KMS-11 (cell line): ENCODE measurements at regions not wholly inside any gene's neighbourhood (a gene's known extent, or its start where the extent isn't known, plus 50 kb on each side); places are given as distances from the start of the nearest gene placed in this dataset.

ENCODE experiments used
- H2AFZ ChIP-seq: fragments of 200-600 bp; sonication (generic); 2 replicates; pipeline ENCODE4 v1.6.1; 2016; ENCODE audit warnings: antibody characterized with exemption, mixed run types, low read depth
- H3K27ac ChIP-seq: fragments of 200-600 bp; sonication (generic); 2 replicates; pipeline ENCODE4 v1.6.1; 2016; ENCODE audit warnings: mild to moderate bottlenecking, mixed run types
- H3K27me3 ChIP-seq: fragments of 200-600 bp; sonication (generic); 2 replicates; pipeline ENCODE4 v1.6.1; 2017; ENCODE audit warnings: mild to moderate bottlenecking, low read depth, mixed run types, moderate library complexity; ENCODE audit not compliant: insufficient read depth
- H3K36me3 ChIP-seq: fragments of 200-600 bp; sonication (generic); 2 replicates; pipeline ENCODE4 v1.6.1; 2017; ENCODE audit warnings: mild to moderate bottlenecking, mixed run types; ENCODE audit not compliant: insufficient read depth
- H3K4me1 ChIP-seq: fragments of 200-600 bp; sonication (generic); 2 replicates; pipeline ENCODE4 v1.6.1; 2016; ENCODE audit warnings: mild to moderate bottlenecking, low read depth, mixed run types; ENCODE audit not compliant: poor library complexity, severe bottlenecking
- H3K4me2 ChIP-seq: fragments of 200-600 bp; sonication (generic); 2 replicates; pipeline ENCODE4 v1.7.0; 2016; ENCODE audit warnings: mild to moderate bottlenecking, mixed run types
- H3K4me3 ChIP-seq: fragments of 200-600 bp; sonication (generic); IDR thresholded peaks from 2 replicates; pipeline ENCODE4 v1.6.1; 2017; ENCODE audit warnings: low read depth, low read length, mixed read lengths; ENCODE audit not compliant: insufficient read depth
- H3K79me2 ChIP-seq: fragments of 200-600 bp; sonication (generic); 2 replicates; pipeline ENCODE4 v1.6.1; 2016; ENCODE audit warnings: low read depth, mixed run types; ENCODE audit not compliant: insufficient read depth
- H3K9ac ChIP-seq: fragments of 200-600 bp; sonication (generic); 2 replicates; pipeline ENCODE4 v1.6.1; 2016; ENCODE audit warnings: mild to moderate bottlenecking, mixed run types
- H4K20me1 ChIP-seq: fragments of 200-600 bp; sonication (generic); 2 replicates; pipeline ENCODE4 v1.6.1; 2016; ENCODE audit warnings: mild to moderate bottlenecking, mixed run types; ENCODE audit not compliant: insufficient read depth
- CTCF ChIP-seq: fragments of 200-600 bp; sonication (generic); conservative IDR thresholded peaks from 2 replicates; pipeline ENCODE4 v1.6.1; 2017; ENCODE audit warnings: low read depth, mild to moderate bottlenecking, antibody characterized with exemption, low read length, moderate library complexity, mixed read lengths

GRCh38 chr15:47503876-47504275 lies 213.4 kb upstream of the SEMA6D start:
- no peak overlapping the region for H3K9ac ChIP-seq
- no peaks in the 10 kb centered on the region for H3K4me1 ChIP-seq
- H4K20me1 ChIP-seq, result no peaks in the 10 kb centered on the region
- no peak overlapping the region for H2AFZ ChIP-seq
- H3K79me2 ChIP-seq, result no peaks in the 10 kb centered on the region
- no peaks in the 10 kb centered on the region for H3K36me3 ChIP-seq
- no peak overlapping the region for H3K27ac ChIP-seq
- no peaks in the 10 kb centered on the region for H3K27me3 ChIP-seq
- H3K4me3 ChIP-seq, result no peak overlapping the region
- H3K4me2 ChIP-seq, result no peak overlapping the region
- TF ChIP-seq CTCF, result no peak

GRCh38 chr15:47504624-47505256 lies 212.6 kb upstream of the SEMA6D start:
- H3K27ac ChIP-seq, result no peak overlapping the region
- no peaks in the 10 kb centered on the region for H3K4me1 ChIP-seq
- H2AFZ ChIP-seq, result no peak overlapping the region

GRCh38 chr15:47505712-47506328 lies 211.5 kb upstream of the SEMA6D start:
- Histone ChIP-seq H3K27ac (no peak overlapping the region), H3K4me2 (no peak overlapping the region), H3K4me1 (no peaks in the 10 kb centered on the region), H3K79me2 (no peaks in the 10 kb centered on the region), H3K36me3 (no peaks in the 10 kb centered on the region), H4K20me1 (no peaks in the 10 kb centered on the region), H3K27me3 (no peaks in the 10 kb centered on the region), H2AFZ (no peak overlapping the region), H3K4me3 (no peak overlapping the region), H3K9ac (no peak overlapping the region)
- no peak for TF ChIP-seq CTCF

More at GRCh38 chr15:47504624-47505256, 212.6 kb upstream of the SEMA6D start:
- Histone ChIP-seq H3K79me2 (no peaks in the 10 kb centered on the region), H3K36me3 (no peaks in the 10 kb centered on the region), H3K4me2 (no peak overlapping the region), H3K27me3 (no peaks in the 10 kb centered on the region), H4K20me1 (no peaks in the 10 kb centered on the region), H3K4me3 (no peak overlapping the region), H3K9ac (no peak overlapping the region)
- TF ChIP-seq CTCF, result no peak

DNA sequence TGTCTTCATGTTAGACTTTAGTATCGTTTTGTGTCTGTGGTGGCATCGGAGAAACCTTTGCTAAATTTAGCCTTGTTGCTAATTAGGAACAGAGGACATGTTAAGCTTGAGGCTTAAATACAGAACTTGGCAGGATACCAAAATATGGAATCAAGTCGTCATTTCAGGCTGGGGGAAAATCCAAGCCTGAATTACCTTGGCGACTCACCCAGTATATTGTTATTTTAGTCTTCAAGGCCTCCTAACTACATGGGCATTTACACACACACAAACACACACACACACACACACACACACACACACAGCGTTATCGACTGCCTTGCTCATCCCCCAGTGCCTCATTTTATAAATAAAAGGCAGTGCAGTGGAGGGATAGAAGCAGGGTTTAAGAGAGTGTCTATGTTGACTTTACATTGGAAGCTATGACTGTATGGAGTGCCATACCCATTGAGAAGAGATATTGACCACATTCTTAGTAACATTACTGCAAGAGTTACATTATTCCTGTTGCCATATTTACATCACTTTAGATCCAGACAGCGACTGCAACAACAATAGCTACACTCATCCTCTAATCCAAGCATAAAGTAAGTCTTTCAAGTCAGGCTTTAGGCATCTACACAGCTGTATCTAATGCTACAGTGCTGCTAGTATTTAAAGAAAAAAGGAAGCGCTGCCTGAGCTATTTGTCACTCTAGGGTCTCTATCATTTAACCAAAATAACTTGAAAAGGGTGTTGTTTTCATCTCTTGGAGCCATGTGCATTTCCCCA lies 210.8 kb upstream of the SEMA6D start:
- H3K36me3 ChIP-seq, result no peaks in the 10 kb centered on the region
- no peak overlapping the region for H3K4me3 ChIP-seq
- H3K27ac ChIP-seq, result no peak overlapping the region
- no peaks in the 10 kb centered on the region for H3K27me3 ChIP-seq
- H4K20me1 ChIP-seq, result no peaks in the 10 kb centered on the region
- H3K4me1 ChIP-seq, result no peaks in the 10 kb centered on the region
- H2AFZ ChIP-seq, result no peak overlapping the region
- no peak overlapping the region for H3K4me2 ChIP-seq
- no peaks in the 10 kb centered on the region for H3K79me2 ChIP-seq
- no peak overlapping the region for H3K9ac ChIP-seq
- TF ChIP-seq CTCF, result no peak
